ENCODE measurements at regions not wholly inside any gene's neighbourhood (a gene's known extent, or its start where the extent isn't known, plus 50 kb on each side); places are given as distances from the start of the nearest gene placed in this dataset.

DNA sequence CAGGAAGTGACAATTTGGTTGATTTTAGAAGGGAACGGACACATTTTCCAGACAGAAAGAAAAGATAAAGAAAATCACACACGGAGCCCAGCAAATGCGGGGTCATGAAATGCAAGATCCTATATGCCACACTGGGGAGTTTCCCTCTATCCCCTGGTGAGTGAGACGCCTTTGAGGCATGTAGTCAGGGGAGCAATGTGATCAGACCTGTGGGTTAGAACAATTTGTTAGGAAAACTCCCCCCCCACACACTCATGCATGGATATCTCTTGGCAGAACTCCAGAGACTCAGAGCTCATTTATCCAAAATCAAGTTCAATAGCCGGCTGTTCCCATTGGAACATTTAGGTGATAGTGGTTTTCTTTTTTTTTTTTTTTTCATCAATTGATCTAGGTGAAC lies 71.7 kb upstream of the TRIO start:
- Histone ChIP-seq H3K9me3 (ENCODE audit: control insufficient read depth in 5 of 5, low read length in 5 of 5) (no peaks in the 10 kb centered on the region), H3K36me3 (ENCODE audit: control insufficient read depth in 5 of 5, insufficient read depth in 5 of 5, low read length in 5 of 5) (no peaks in the 10 kb centered on the region), H3K9ac (ENCODE audit: low read length in 5 of 5) (no peak overlapping the region), H3K27ac (ENCODE audit: low read depth, low read length) (no peak overlapping the region), H3K4me1 (ENCODE audit: control insufficient read depth in 5 of 5, insufficient read depth in 5 of 5, low read length in 5 of 5) (peaks cover 0 to 4% (median 0%) of the 10 kb centered on the region in 5 donors), H3K27me3 (ENCODE audit: control insufficient read depth in 5 of 5, insufficient read depth in 4 of 5, low read length in 5 of 5) (no peaks in the 10 kb centered on the region), H3K4me3 (ENCODE audit: low read depth in 1 of 5, low read length in 5 of 5) (no peak overlapping the region)

GRCh38 chr5:14069021-14069420 lies 74.1 kb upstream of the TRIO start:
- H3K27me3 ChIP-seq (ENCODE audit: control insufficient read depth in 5 of 5, insufficient read depth in 4 of 5, low read length in 5 of 5), result no peaks in the 10 kb centered on the region
- peaks cover 0 to 4% (median 0%) of the 10 kb centered on the region in 5 donors for H3K4me1 ChIP-seq (ENCODE audit: control insufficient read depth in 5 of 5, insufficient read depth in 5 of 5, low read length in 5 of 5)
- H3K36me3 ChIP-seq (ENCODE audit: control insufficient read depth in 5 of 5, insufficient read depth in 5 of 5, low read length in 5 of 5), result no peaks in the 10 kb centered on the region
- H3K27ac ChIP-seq (ENCODE audit: low read depth, low read length), result no peak overlapping the region
- H3K9ac ChIP-seq (ENCODE audit: low read length in 5 of 5), result no peak overlapping the region
- H3K9me3 ChIP-seq (ENCODE audit: control insufficient read depth in 5 of 5, low read length in 5 of 5), result no peaks in the 10 kb centered on the region
- H3K4me3 ChIP-seq (ENCODE audit: low read depth in 1 of 5, low read length in 5 of 5), result no peak overlapping the region

- Histone ChIP-seq H3K27ac (ENCODE audit: low read depth, low read length) (no peak overlapping the region), H3K27me3 (ENCODE audit: control insufficient read depth in 5 of 5, insufficient read depth in 4 of 5, low read length in 5 of 5) (no peaks in the 10 kb centered on the region), H3K9me3 (ENCODE audit: control insufficient read depth in 5 of 5, low read length in 5 of 5) (no peaks in the 10 kb centered on the region), H3K4me3 (ENCODE audit: low read depth in 1 of 5, low read length in 5 of 5) (no peak overlapping the region), H3K36me3 (ENCODE audit: control insufficient read depth in 5 of 5, insufficient read depth in 5 of 5, low read length in 5 of 5) (no peaks in the 10 kb centered on the region), H3K4me1 (ENCODE audit: control insufficient read depth in 5 of 5, insufficient read depth in 5 of 5, low read length in 5 of 5) (peaks cover 0 to 4% (median 0%) of the 10 kb centered on the region in 5 donors), H3K9ac (ENCODE audit: low read length in 5 of 5) (no peak overlapping the region)
Measured at GRCh38 chr5:14068136-14068535, 75.0 kb upstream of the TRIO start.

DNA sequence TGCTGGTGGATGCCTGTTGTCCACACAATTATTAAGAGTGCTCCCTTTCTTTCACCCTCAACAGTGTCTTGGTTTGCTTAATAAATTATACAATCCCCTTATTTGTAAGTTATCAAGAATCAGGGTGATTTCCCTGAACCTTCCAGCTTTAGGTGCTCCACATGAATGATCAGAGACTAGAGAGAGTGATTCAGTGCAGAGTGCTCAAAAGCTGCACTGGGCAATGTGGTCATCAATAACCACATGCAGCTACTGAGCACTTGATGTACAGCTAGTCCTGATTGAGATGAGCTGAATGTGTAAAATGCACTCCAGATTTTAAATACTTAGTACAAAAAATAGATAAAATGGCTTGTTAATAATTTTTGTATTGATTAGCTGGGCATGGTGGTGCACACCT lies 76.8 kb upstream of the TRIO start:
- Histone ChIP-seq H3K36me3 (ENCODE audit: control insufficient read depth in 5 of 5, insufficient read depth in 5 of 5, low read length in 5 of 5) (no peaks in the 10 kb centered on the region), H3K27me3 (ENCODE audit: control insufficient read depth in 5 of 5, insufficient read depth in 4 of 5, low read length in 5 of 5) (no peaks in the 10 kb centered on the region)

DNA sequence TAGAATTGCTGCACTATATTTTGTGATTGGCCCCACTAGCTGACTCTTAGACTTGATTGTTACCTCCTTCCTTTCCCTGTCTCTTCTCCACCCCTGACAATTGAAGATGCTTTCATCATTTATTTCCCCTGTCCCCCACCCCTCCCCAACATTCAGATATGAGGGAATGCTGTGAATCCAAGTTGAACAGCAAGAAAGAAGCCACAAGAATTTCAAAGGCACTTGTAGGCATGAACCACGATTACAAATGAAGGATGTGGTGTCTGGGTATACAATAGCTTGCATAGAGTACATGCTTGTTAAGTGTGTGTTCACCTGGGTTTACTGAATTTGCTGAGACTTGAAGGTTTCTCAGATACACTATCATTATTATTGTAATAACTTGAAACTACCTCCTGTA lies 78.3 kb upstream of the TRIO start:
- H3K9ac ChIP-seq (ENCODE audit: low read length in 5 of 5), result no peak overlapping the region
- no peaks in the 10 kb centered on the region for H3K27me3 ChIP-seq (ENCODE audit: control insufficient read depth in 5 of 5, insufficient read depth in 4 of 5, low read length in 5 of 5)
- no peak overlapping the region for H3K4me3 ChIP-seq (ENCODE audit: low read depth in 1 of 5, low read length in 5 of 5)
- H3K9me3 ChIP-seq (ENCODE audit: control insufficient read depth in 5 of 5, low read length in 5 of 5), result no peaks in the 10 kb centered on the region
- peaks cover 0 to 4% (median 0%) of the 10 kb centered on the region in 5 donors for H3K4me1 ChIP-seq (ENCODE audit: control insufficient read depth in 5 of 5, insufficient read depth in 5 of 5, low read length in 5 of 5)
- no peak overlapping the region for H3K27ac ChIP-seq (ENCODE audit: low read depth, low read length)
- H3K36me3 ChIP-seq (ENCODE audit: control insufficient read depth in 5 of 5, insufficient read depth in 5 of 5, low read length in 5 of 5), result no peaks in the 10 kb centered on the region

More for the DNA sequence above, 76.8 kb upstream of the TRIO start:
- Histone ChIP-seq H3K9ac (ENCODE audit: low read length in 5 of 5) (no peak overlapping the region), H3K9me3 (ENCODE audit: control insufficient read depth in 5 of 5, low read length in 5 of 5) (no peaks in the 10 kb centered on the region), H3K4me1 (ENCODE audit: control insufficient read depth in 5 of 5, insufficient read depth in 5 of 5, low read length in 5 of 5) (peaks cover 0 to 4% (median 0%) of the 10 kb centered on the region in 5 donors), H3K27ac (ENCODE audit: low read depth, low read length) (no peak overlapping the region), H3K4me3 (ENCODE audit: low read depth in 1 of 5, low read length in 5 of 5) (no peak overlapping the region)

DNA sequence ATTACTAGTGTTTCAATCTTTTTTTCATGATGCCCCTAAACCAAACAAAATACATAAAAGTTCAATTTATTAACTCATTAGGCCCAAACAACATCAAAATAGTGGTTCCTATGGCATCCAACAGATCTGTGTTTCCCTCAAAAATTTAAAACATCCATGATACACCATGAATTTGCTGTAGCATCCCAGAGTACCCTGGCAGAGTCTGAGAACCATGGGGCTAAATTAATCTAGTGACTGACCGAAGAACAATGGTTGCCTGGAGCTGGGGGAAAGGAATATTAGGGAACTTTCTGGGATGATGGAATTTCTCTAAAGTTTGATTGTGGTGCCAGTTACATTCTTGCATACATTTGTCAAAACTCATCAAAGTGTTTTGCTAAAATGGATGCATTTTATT lies 79.5 kb upstream of the TRIO start:
- no peaks in the 10 kb centered on the region for H3K4me1 ChIP-seq (ENCODE audit: control insufficient read depth in 5 of 5, insufficient read depth in 5 of 5, low read length in 5 of 5)
- H3K4me3 ChIP-seq (ENCODE audit: low read depth in 1 of 5, low read length in 5 of 5), result no peak overlapping the region
- H3K9ac ChIP-seq (ENCODE audit: low read length in 5 of 5), result no peak overlapping the region
- H3K36me3 ChIP-seq (ENCODE audit: control insufficient read depth in 5 of 5, insufficient read depth in 5 of 5, low read length in 5 of 5), result no peaks in the 10 kb centered on the region
- no peak overlapping the region for H3K27ac ChIP-seq (ENCODE audit: low read depth, low read length)
- H3K27me3 ChIP-seq (ENCODE audit: control insufficient read depth in 5 of 5, insufficient read depth in 4 of 5, low read length in 5 of 5), result no peaks in the 10 kb centered on the region
- H3K9me3 ChIP-seq (ENCODE audit: control insufficient read depth in 5 of 5, low read length in 5 of 5), result no peaks in the 10 kb centered on the region

DNA sequence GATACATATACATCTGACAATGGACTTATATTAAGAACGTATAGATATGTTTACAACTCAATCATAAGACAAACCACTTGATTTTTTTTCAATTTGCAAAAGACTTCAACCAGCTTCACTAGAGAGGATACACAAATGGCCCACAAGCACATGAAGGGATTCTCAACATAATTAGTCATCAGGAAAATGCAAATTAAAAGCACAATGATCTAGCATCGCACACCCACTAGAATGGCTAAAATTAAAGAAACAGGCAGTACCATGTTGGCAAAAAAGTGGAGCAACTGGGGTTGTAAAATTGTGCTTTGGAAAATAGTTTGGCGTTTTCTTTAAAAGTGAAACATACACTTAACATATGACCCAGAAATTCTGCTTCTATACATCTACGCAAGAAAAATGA lies 80.0 kb upstream of the TRIO start:
- Histone ChIP-seq H3K9ac (ENCODE audit: low read length in 5 of 5) (no peak overlapping the region), H3K9me3 (ENCODE audit: control insufficient read depth in 5 of 5, low read length in 5 of 5) (no peaks in the 10 kb centered on the region), H3K4me1 (ENCODE audit: control insufficient read depth in 5 of 5, insufficient read depth in 5 of 5, low read length in 5 of 5) (no peaks in the 10 kb centered on the region), H3K27ac (ENCODE audit: low read depth, low read length) (no peak overlapping the region), H3K4me3 (ENCODE audit: low read depth in 1 of 5, low read length in 5 of 5) (no peak overlapping the region), H3K36me3 (ENCODE audit: control insufficient read depth in 5 of 5, insufficient read depth in 5 of 5, low read length in 5 of 5) (no peaks in the 10 kb centered on the region), H3K27me3 (ENCODE audit: control insufficient read depth in 5 of 5, insufficient read depth in 4 of 5, low read length in 5 of 5) (no peaks in the 10 kb centered on the region)

DNA sequence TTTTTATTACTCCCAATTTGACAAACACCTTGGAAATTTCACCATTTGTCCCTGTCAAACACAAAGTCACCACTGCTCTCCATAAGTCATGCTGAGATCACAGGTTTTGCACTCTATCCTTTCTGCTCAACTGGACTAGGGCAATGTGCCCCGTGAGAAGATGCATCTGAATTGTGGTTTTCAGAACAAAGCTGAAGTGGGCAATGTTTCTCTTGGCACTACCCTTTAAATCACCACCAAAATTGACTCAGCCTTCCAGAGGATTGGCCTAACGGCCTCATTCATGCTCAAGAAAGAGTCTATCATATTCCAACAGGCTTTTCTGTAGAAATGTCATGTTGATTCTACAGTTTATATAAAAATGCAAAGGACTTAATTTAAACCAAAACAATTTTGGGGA lies 81.0 kb upstream of the TRIO start:
- H3K9me3 ChIP-seq (ENCODE audit: control insufficient read depth in 5 of 5, low read length in 5 of 5), result no peaks in the 10 kb centered on the region
- no peak overlapping the region for H3K4me3 ChIP-seq (ENCODE audit: low read depth in 1 of 5, low read length in 5 of 5)
- no peaks in the 10 kb centered on the region for H3K4me1 ChIP-seq (ENCODE audit: control insufficient read depth in 5 of 5, insufficient read depth in 5 of 5, low read length in 5 of 5)
- no peak overlapping the region for H3K27ac ChIP-seq (ENCODE audit: low read depth, low read length)
- H3K9ac ChIP-seq (ENCODE audit: low read length in 5 of 5), result no peak overlapping the region
- no peaks in the 10 kb centered on the region for H3K36me3 ChIP-seq (ENCODE audit: control insufficient read depth in 5 of 5, insufficient read depth in 5 of 5, low read length in 5 of 5)
- H3K27me3 ChIP-seq (ENCODE audit: control insufficient read depth in 5 of 5, insufficient read depth in 4 of 5, low read length in 5 of 5), result no peaks in the 10 kb centered on the region

GRCh38 chr5:14061106-14061505 lies 82.0 kb upstream of the TRIO start:
- H3K9ac ChIP-seq (ENCODE audit: low read length in 5 of 5), result no peak overlapping the region
- peaks cover 0 to 2% (median 0%) of the 10 kb centered on the region in 5 donors for H3K9me3 ChIP-seq (ENCODE audit: control insufficient read depth in 5 of 5, low read length in 5 of 5)
- no peaks in the 10 kb centered on the region for H3K4me1 ChIP-seq (ENCODE audit: control insufficient read depth in 5 of 5, insufficient read depth in 5 of 5, low read length in 5 of 5)
- H3K27me3 ChIP-seq (ENCODE audit: control insufficient read depth in 5 of 5, insufficient read depth in 4 of 5, low read length in 5 of 5), result no peaks in the 10 kb centered on the region
- no peak overlapping the region for H3K4me3 ChIP-seq (ENCODE audit: low read depth in 1 of 5, low read length in 5 of 5)
- H3K36me3 ChIP-seq (ENCODE audit: control insufficient read depth in 5 of 5, insufficient read depth in 5 of 5, low read length in 5 of 5), result no peaks in the 10 kb centered on the region
- no peak overlapping the region for H3K27ac ChIP-seq (ENCODE audit: low read depth, low read length)

- H3K27me3 ChIP-seq (ENCODE audit: control insufficient read depth in 5 of 5, insufficient read depth in 4 of 5, low read length in 5 of 5), result no peaks in the 10 kb centered on the region
- H3K36me3 ChIP-seq (ENCODE audit: control insufficient read depth in 5 of 5, insufficient read depth in 5 of 5, low read length in 5 of 5), result no peaks in the 10 kb centered on the region
- H3K4me1 ChIP-seq (ENCODE audit: control insufficient read depth in 5 of 5, insufficient read depth in 5 of 5, low read length in 5 of 5), result no peaks in the 10 kb centered on the region
- H3K4me3 ChIP-seq (ENCODE audit: low read depth in 1 of 5, low read length in 5 of 5), result no peak overlapping the region
- no peak overlapping the region for H3K9ac ChIP-seq (ENCODE audit: low read length in 5 of 5)
- H3K9me3 ChIP-seq (ENCODE audit: control insufficient read depth in 5 of 5, low read length in 5 of 5), result peaks cover 0 to 5% (median 0%) of the 10 kb centered on the region in 5 donors
- no peak overlapping the region for H3K27ac ChIP-seq (ENCODE audit: low read depth, low read length)
Measured at GRCh38 chr5:14060218-14060617, 82.9 kb upstream of the TRIO start.

- Histone ChIP-seq H3K4me3 (ENCODE audit: low read depth in 1 of 5, low read length in 5 of 5) (no peak overlapping the region), H3K27ac (ENCODE audit: low read depth, low read length) (no peak overlapping the region), H3K27me3 (ENCODE audit: control insufficient read depth in 5 of 5, insufficient read depth in 4 of 5, low read length in 5 of 5) (no peaks in the 10 kb centered on the region), H3K36me3 (ENCODE audit: control insufficient read depth in 5 of 5, insufficient read depth in 5 of 5, low read length in 5 of 5) (no peaks in the 10 kb centered on the region), H3K9me3 (ENCODE audit: control insufficient read depth in 5 of 5, low read length in 5 of 5) (peaks cover 0 to 5% (median 0%) of the 10 kb centered on the region in 5 donors), H3K4me1 (ENCODE audit: control insufficient read depth in 5 of 5, insufficient read depth in 5 of 5, low read length in 5 of 5) (no peaks in the 10 kb centered on the region), H3K9ac (ENCODE audit: low read length in 5 of 5) (no peak overlapping the region)
Measured at GRCh38 chr5:14059810-14060209, 83.3 kb upstream of the TRIO start.

All from subcutaneous abdominal adipose tissue (tissue), 5 donors.